ENCODE measurements at regions not wholly inside any gene's neighbourhood (a gene's known extent, or its start where the extent isn't known, plus 50 kb on each side); places are given as distances from the start of the nearest gene placed in this dataset.

DNA sequence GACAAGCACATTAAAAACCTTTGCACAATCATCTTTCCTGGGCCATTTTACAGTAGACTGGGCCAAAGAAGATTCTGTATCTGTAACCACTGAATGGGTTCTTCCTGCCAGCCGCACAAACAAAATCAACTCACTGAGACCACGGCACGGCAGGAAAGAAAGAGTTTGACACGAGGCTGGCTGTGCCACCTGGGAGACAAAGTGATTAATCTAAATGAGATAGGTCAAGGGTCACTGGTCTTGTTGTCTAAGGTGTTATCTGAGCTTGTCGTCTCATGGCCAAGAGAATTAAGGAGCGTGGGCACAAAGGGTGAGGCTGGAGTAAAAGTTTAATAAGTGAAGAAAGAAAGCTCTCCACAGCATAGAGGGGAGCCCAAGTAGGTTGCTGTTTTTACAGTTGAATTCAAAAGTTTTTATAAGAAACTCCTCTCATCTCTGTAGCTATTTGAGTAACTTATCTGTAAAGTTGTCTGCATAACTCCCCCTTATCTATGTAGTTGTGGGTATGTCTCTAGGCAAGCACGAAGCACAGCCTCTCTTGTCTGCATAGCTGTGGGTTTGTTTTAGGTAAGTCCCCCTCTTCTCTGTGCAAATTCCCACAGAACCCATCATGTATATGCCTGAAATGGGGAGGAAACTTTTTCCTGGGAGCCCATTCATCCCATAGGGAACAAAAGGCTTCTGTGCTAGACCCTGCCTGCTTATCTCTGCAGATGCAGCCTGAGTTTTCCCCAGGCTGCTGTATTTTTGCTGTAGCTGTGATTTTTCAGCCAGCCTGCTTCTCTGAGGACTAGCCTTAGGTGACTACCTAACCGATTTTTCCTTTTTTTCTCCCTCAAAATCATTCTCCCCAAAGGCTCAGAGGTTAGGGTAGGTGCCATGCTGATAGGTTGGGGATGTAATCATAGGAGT, 1314.6 kb upstream of the TMEM132C start:
- POLR2A ChIA-PET, result no interaction called here
- no peak overlapping the region for H3K4me3 Mint-ChIP-seq
- CTCF ChIA-PET, result no interaction called here
- no peak overlapping the region for H3K27ac Mint-ChIP-seq
- no peaks in the 10 kb centered on the region for H3K4me1 Mint-ChIP-seq (ENCODE audit: low read depth)
- ATAC-seq (no peak), DNase-seq (no peak)
- TF ChIP-seq, protein P1, sequence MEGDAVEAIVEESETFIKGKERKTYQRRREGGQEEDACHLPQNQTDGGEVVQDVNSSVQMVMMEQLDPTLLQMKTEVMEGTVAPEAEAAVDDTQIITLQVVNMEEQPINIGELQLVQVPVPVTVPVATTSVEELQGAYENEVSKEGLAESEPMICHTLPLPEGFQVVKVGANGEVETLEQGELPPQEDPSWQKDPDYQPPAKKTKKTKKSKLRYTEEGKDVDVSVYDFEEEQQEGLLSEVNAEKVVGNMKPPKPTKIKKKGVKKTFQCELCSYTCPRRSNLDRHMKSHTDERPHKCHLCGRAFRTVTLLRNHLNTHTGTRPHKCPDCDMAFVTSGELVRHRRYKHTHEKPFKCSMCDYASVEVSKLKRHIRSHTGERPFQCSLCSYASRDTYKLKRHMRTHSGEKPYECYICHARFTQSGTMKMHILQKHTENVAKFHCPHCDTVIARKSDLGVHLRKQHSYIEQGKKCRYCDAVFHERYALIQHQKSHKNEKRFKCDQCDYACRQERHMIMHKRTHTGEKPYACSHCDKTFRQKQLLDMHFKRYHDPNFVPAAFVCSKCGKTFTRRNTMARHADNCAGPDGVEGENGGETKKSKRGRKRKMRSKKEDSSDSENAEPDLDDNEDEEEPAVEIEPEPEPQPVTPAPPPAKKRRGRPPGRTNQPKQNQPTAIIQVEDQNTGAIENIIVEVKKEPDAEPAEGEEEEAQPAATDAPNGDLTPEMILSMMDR (IDR thresholded peaks at IDR 0.05), result no peak
- intact Hi-C loops (cut with micrococcal nuclease), result no loop called here
- no peaks in the 10 kb centered on the region for H3K9me3 Mint-ChIP-seq
- no peaks in the 10 kb centered on the region for H3K27me3 Mint-ChIP-seq
- H3K36me3 Mint-ChIP-seq (ENCODE audit: low read depth), result no peaks in the 10 kb centered on the region

DNA sequence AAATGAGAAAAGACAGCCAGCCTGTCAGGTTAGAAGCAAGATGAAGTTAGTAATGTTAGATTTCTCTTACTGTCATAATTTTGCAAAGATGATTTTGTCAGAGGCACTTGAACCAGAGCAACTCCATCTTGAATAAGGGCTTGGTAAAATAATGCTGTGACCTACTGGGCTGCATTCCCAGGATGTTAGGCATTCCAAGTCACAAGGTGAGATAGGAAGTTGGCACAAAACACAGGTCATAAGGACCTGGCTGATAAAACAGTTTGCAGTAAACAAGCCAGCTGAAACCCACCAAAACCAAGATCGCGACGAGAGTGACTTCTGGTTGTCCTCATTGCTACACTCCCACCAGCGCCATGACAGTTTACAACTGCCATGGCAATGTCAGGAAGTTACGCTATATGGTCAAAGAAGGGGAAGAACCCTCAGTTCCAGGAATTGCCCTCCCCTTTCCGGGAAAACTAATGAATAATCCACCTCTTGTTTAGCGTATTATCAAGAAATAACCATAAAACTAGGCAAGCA, 1313.5 kb upstream of the TMEM132C start:
- intact Hi-C loops (cut with micrococcal nuclease), result no loop called here
- no peak overlapping the region for H3K27ac Mint-ChIP-seq
- H3K27me3 Mint-ChIP-seq, result no peaks in the 10 kb centered on the region
- POLR2A ChIA-PET, result no interaction called here
- CTCF ChIA-PET, result no interaction called here
- no peak overlapping the region for H3K4me3 Mint-ChIP-seq
- no peaks in the 10 kb centered on the region for H3K9me3 Mint-ChIP-seq
- DNase-seq, result no peak
- H3K4me1 Mint-ChIP-seq (ENCODE audit: low read depth), result no peaks in the 10 kb centered on the region
- no peaks in the 10 kb centered on the region for H3K36me3 Mint-ChIP-seq (ENCODE audit: low read depth)
- TF ChIP-seq, protein P1 (IDR thresholded peaks at IDR 0.05), result no peak
- ATAC-seq, result no peak

DNA sequence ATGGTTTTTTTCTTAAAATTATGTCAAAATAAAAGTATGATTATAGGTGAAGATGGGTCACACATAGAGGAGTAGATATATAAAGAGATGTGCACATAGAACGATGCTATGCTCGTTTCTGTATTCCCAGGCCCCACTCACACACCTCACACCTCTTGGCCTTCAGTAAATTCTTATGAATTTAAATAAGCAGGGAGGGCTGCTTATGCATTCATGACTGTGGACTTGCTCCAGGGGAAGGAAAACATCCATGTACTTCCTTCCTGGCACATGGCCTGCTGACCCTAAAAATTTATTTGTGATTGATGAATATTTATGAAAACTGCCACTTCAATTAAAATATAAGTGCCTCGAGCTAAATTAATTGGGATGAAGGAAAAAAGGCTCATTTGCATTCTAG, 1306.7 kb upstream of the TMEM132C start:
- CTCF ChIA-PET, result no interaction called here
- Mint-ChIP-seq H3K27ac (no peak overlapping the region), H3K4me3 (no peak overlapping the region), H3K9me3 (no peaks in the 10 kb centered on the region), H3K4me1 (ENCODE audit: low read depth) (no peaks in the 10 kb centered on the region), H3K36me3 (ENCODE audit: low read depth) (no peaks in the 10 kb centered on the region), H3K27me3 (no peaks in the 10 kb centered on the region)
- intact Hi-C loops (cut with micrococcal nuclease), result no loop called here
- DNase-seq, result no peak
- TF ChIP-seq, protein P1 (IDR thresholded peaks at IDR 0.05), result no peak
- no peak for ATAC-seq
- POLR2A ChIA-PET, result no interaction called here

DNA sequence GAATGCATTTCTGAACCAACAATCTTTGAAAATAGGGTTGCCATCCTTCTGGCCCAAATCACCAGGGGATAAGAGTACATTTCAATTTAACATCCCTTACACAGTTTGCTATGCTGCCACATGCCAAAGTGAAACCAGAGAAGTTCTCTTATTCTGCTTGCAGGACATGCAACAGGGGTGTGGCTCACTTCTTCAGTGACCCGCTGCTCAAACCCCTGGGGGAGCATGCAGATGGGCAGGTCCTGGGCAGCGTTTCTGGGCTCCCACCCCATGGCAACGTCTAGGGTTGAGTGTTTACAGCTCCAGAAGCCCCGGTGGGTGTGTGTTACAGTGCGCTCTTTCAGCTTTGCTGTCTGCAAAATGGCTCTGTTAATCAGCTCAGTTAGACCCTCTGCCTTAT, 1306.3 kb upstream of the TMEM132C start:
- no peaks in the 10 kb centered on the region for H3K9me3 Mint-ChIP-seq
- H3K4me3 Mint-ChIP-seq, result no peak overlapping the region
- no peaks in the 10 kb centered on the region for H3K4me1 Mint-ChIP-seq (ENCODE audit: low read depth)
- intact Hi-C loops (cut with micrococcal nuclease), result no loop called here
- H3K27me3 Mint-ChIP-seq, result no peaks in the 10 kb centered on the region
- H3K27ac Mint-ChIP-seq, result no peak overlapping the region
- DNase-seq (no peak), ATAC-seq (no peak)
- CTCF ChIA-PET, result no interaction called here
- TF ChIP-seq, protein P1 (IDR thresholded peaks at IDR 0.05), result no peak
- H3K36me3 Mint-ChIP-seq (ENCODE audit: low read depth), result no peaks in the 10 kb centered on the region
- POLR2A ChIA-PET, result no interaction called here

DNA sequence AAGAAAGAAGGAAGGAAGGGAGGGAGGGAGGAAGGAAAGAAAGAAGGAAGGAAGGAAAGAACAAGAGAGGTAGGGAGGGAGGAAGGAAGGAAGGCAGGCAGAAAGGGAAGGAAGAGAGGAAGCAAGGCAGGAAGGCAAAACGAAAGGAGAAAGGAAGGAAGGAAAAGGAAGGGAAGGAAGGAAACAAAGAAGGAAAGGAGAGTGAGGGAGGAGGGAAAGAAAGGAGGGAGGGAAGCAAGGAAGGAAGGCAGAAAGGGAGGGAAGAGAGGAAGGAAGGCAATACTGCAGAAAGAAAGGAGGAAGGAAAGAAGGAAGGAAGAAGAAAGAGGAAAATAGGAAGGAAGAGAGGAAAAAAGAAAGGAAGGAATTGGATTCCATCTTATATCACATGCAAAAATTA, 1303.1 kb upstream of the TMEM132C start:
- CTCF ChIA-PET, result no interaction called here
- DNase-seq, result no peak
- no peaks in the 10 kb centered on the region for H3K9me3 Mint-ChIP-seq
- H3K36me3 Mint-ChIP-seq (ENCODE audit: low read depth), result no peaks in the 10 kb centered on the region
- no peak for ATAC-seq
- no peaks in the 10 kb centered on the region for H3K4me1 Mint-ChIP-seq (ENCODE audit: low read depth)
- no peaks in the 10 kb centered on the region for H3K27me3 Mint-ChIP-seq
- H3K27ac Mint-ChIP-seq, result no peak overlapping the region
- no peak overlapping the region for H3K4me3 Mint-ChIP-seq
- TF ChIP-seq, protein P1 (IDR thresholded peaks at IDR 0.05), result no peak
- POLR2A ChIA-PET, result no interaction called here
- intact Hi-C loops (cut with micrococcal nuclease), result no loop called here
